GM12878 (cell line): ENCODE measurements at regions not wholly inside any gene's neighbourhood (a gene's known extent, or its start where the extent isn't known, plus 50 kb on each side); places are given as distances from the start of the nearest gene placed in this dataset.
"Not testable (repeated sequence)": the region's sequence is repeated elsewhere in the genome, so short reads cannot be mapped to it uniquely, and the experiment has no call there.

Experiments
- BRCA1 ChIP-seq: IDR thresholded peaks from 2 replicates; pipeline ENCODE4 v1.6.1; 2011; ENCODE audit warnings: low read depth, low read length, improper control_type of control experiment
- CTCF ChIP-seq, 3 experiments: IDR thresholded peaks in 2 of 3; conservative IDR thresholded peaks in 1 of 3; 2 replicates each; pipeline ENCODE4 v1.5.1; 2011; ENCODE audit warnings: low read depth in 3 of 3, low read length in 3 of 3, mild to moderate bottlenecking in 3 of 3, control low read depth in 2 of 3, moderate library complexity in 2 of 3, inconsistent platforms in 1 of 3, mixed read lengths in 1 of 3; ENCODE audit not compliant: control insufficient read depth in 2 of 3, insufficient read depth in 1 of 3; ENCODE audit errors: extremely low read depth in 1 of 3
- E4F1 ChIP-seq: fragments of 450-650 bp; IDR thresholded peaks from 2 replicates; pipeline ENCODE4 v1.6.1; 2018; ENCODE audit warnings: borderline replicate concordance, mild to moderate bottlenecking; ENCODE audit not compliant: partially characterized antibody
- ESRRA ChIP-seq: IDR thresholded peaks from 2 replicates; pipeline ENCODE4 v1.6.1; 2012; ENCODE audit warnings: mild to moderate bottlenecking, low read length, improper control_type of control experiment
- IKZF1 ChIP-seq: fragments of 450-650 bp; conservative IDR thresholded peaks from 2 replicates; pipeline ENCODE4 v1.6.1; 2017; ENCODE audit warnings: antibody characterized with exemption, mild to moderate bottlenecking
- MTA3 ChIP-seq: IDR thresholded peaks from 2 replicates; pipeline ENCODE4 v1.6.1; 2012; ENCODE audit warnings: low read length, inconsistent platforms, borderline replicate concordance
- USF1 ChIP-seq: IDR thresholded peaks from 2 replicates; pipeline ENCODE4 v1.6.1; 2011; ENCODE audit warnings: borderline replicate concordance, low read depth, mild to moderate bottlenecking, moderate library complexity, mixed read lengths, low read length; ENCODE audit not compliant: insufficient read depth; ENCODE audit errors: extremely low read length
- ZBTB33 ChIP-seq: fragments of 450-650 bp; IDR thresholded peaks from 2 replicates; pipeline ENCODE4 v1.6.1; 2017; ENCODE audit warnings: mild to moderate bottlenecking

GRCh38 chr2:87425191-87425590, 322.7 kb upstream of the PLGLB2 start:
- TF ChIP-seq MTA3; E4F1; CTCF (IDR thresholded peaks at IDR 0.05 in 2 of 3, conservative IDR thresholded peaks at IDR 0.05 in 1 of 3; ENCODE audit: control insufficient read depth in 2 of 3, extremely low read depth in 1 of 3, insufficient read depth in 1 of 3, low read depth in 3 of 3, low read length in 3 of 3); BRCA1; ZBTB33; IKZF1; USF1; ESRRA: not testable (repeated sequence)
